ENCODE measurements at regions not wholly inside any gene's neighbourhood (a gene's known extent, or its start where the extent isn't known, plus 50 kb on each side); places are given as distances from the start of the nearest gene placed in this dataset.

DNA sequence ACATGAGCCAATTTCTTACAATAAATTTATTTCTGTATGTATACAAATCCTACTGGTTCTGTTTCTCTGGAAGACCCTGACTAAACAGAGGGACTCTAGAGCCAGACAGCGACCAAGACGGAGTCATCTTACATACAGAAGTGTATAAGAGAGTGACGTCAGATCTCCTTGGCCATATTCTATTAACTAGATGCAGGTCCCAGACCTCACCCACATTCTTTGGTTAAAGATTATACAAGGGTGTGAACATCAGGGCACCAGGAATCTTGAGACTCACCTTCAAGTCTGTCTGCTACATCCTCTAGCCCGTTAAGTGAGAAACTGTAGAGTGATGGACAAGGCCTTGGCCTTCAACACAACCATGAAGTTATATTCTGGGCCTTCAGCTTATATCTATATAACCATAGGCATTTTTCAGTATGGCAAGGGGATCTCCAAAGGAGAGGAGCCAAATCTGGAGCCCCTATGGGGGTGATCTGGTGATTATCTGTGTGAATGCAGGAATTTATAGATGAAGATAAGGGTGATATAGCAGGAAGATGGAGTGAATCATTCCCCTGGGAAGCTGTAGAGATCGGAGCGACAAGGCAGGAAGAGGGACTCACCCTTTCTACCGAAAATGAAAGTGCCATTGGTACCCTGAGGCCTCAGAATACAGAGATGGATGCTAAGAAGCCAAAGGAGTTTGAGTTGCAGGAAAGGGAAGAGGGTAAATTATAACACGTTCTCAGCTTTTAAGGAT is 83.9 kb downstream of the ADAMTS1 start:
- peaks cover 1% of the 10 kb centered on the region for H3K27me3 Mint-ChIP-seq (ENCODE audit: unreplicated experiment)
- H3K9me3 Mint-ChIP-seq (ENCODE audit: unreplicated experiment): no peaks in the 10 kb centered on the region
- no peak for DNase-seq
- H3K4me3 Mint-ChIP-seq (ENCODE audit: unreplicated experiment): no peak overlapping the region
- no peaks in the 10 kb centered on the region for H3K4me1 Mint-ChIP-seq (ENCODE audit: low read depth, unreplicated experiment)
- H3K36me3 Mint-ChIP-seq (ENCODE audit: unreplicated experiment): no peaks in the 10 kb centered on the region
- TF ChIP-seq, protein P1, sequence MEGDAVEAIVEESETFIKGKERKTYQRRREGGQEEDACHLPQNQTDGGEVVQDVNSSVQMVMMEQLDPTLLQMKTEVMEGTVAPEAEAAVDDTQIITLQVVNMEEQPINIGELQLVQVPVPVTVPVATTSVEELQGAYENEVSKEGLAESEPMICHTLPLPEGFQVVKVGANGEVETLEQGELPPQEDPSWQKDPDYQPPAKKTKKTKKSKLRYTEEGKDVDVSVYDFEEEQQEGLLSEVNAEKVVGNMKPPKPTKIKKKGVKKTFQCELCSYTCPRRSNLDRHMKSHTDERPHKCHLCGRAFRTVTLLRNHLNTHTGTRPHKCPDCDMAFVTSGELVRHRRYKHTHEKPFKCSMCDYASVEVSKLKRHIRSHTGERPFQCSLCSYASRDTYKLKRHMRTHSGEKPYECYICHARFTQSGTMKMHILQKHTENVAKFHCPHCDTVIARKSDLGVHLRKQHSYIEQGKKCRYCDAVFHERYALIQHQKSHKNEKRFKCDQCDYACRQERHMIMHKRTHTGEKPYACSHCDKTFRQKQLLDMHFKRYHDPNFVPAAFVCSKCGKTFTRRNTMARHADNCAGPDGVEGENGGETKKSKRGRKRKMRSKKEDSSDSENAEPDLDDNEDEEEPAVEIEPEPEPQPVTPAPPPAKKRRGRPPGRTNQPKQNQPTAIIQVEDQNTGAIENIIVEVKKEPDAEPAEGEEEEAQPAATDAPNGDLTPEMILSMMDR (IDR thresholded peaks at IDR 0.05; ENCODE audit: partially characterized antibody, unreplicated experiment): no peak
- no peak overlapping the region for H3K27ac Mint-ChIP-seq (ENCODE audit: unreplicated experiment)

DNA sequence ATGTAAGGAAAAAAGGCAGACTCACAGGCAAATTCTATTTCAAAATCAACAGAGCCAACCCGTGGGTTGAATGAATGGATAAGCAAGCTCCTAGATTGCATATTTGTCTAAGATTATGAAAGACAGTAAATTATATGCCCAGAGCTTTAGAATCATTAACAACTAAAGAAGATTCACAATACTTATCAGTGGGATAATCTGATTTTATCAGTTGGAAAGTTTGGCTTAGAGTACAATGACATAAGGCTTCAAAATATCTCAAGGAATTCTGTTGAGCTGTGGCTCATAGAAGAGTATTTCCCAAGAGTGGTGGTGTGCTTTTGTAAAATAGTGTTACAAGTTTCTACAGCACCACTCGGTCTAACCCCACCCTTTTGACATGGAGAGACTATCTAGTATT is 85.5 kb downstream of the ADAMTS1 start:
- Mint-ChIP-seq H3K9me3 (ENCODE audit: unreplicated experiment) (no peaks in the 10 kb centered on the region), H3K27ac (ENCODE audit: unreplicated experiment) (no peak overlapping the region), H3K4me3 (ENCODE audit: unreplicated experiment) (no peak overlapping the region), H3K36me3 (ENCODE audit: unreplicated experiment) (no peaks in the 10 kb centered on the region), H3K4me1 (ENCODE audit: low read depth, unreplicated experiment) (peaks cover 2% of the 10 kb centered on the region), H3K27me3 (ENCODE audit: unreplicated experiment) (peaks cover 1% of the 10 kb centered on the region)
- DNase-seq: no peak
- TF ChIP-seq, protein P1 (IDR thresholded peaks at IDR 0.05; ENCODE audit: partially characterized antibody, unreplicated experiment): no peak

DNA sequence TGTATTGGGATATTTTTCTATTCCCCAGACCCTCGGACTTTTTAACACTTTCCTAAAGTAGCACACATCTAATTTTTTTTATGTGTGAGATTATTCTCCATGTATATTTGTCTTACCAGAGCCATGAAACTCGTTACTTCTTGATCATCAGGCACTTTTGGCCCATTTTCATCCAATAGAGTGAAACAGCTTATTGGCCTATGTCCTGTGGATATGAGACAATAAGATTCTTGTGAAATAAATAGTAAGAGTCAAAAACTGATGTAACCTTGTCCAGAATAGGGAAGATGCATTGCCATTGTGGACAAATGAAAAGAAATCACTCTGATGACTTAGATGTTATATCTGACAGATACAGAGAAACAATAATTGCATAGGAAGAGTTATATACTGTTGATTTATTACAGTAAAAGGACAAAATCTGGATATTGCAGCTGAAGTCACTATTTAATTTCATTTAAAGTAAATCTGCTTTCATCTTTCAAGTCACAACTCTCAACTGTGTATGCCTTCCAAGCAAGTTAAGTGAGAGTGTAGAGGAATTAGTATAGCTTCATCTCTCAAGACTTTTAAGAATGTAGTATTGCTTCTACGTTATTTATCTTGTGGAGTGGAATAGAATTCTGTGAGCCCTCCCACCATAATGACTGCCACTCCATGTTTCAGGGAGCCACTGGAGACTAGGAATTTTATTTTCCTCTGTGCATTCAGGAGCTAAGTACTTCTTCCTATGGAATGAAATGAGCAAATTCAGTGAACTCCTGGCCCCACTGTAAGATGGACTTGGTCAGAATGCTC is 86.9 kb downstream of the ADAMTS1 start:
- DNase-seq: no peak
- Mint-ChIP-seq H3K36me3 (ENCODE audit: unreplicated experiment) (no peaks in the 10 kb centered on the region), H3K4me3 (ENCODE audit: unreplicated experiment) (no peak overlapping the region), H3K4me1 (ENCODE audit: low read depth, unreplicated experiment) (peaks cover 2% of the 10 kb centered on the region), H3K27me3 (ENCODE audit: unreplicated experiment) (no peaks in the 10 kb centered on the region), H3K27ac (ENCODE audit: unreplicated experiment) (no peak overlapping the region), H3K9me3 (ENCODE audit: unreplicated experiment) (no peaks in the 10 kb centered on the region)
- TF ChIP-seq, protein P1 (IDR thresholded peaks at IDR 0.05; ENCODE audit: partially characterized antibody, unreplicated experiment): no peak

DNA sequence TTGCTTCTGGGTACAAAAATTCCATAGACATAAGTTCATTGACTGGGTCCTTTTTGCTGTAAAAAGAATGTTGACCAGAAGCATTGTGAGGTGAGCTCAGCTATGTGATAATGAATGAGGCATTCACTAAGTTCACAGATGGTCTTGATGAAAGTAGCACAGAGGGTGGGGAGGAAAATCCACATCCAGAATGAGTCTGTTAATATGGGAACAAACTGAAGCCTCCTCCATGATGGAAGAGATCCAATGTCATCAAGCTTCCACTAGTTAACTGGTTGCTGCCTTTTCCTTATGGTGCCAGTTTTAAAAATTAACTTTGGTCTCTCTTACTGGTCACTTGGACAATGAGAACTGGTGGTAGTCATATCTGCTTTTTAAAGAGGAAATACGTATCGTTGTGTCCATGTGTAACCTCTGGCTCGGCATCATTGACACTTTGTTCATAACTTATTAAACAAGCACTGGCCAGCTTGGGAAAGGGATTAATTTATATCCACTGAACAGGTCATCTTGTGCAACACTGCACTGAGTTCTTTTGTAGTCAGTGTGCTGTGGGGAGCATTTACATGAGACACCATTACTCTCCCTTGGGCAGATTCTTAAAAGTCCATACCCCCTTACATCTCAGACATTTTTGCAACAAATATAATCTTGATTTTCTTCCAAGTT is 88.6 kb downstream of the ADAMTS1 start:
- Mint-ChIP-seq H3K27ac (ENCODE audit: unreplicated experiment) (no peak overlapping the region), H3K27me3 (ENCODE audit: unreplicated experiment) (no peaks in the 10 kb centered on the region), H3K9me3 (ENCODE audit: unreplicated experiment) (no peaks in the 10 kb centered on the region), H3K4me1 (ENCODE audit: low read depth, unreplicated experiment) (peaks cover 2% of the 10 kb centered on the region), H3K4me3 (ENCODE audit: unreplicated experiment) (no peak overlapping the region), H3K36me3 (ENCODE audit: unreplicated experiment) (no peaks in the 10 kb centered on the region)
- DNase-seq: no peak
- TF ChIP-seq, protein P1 (IDR thresholded peaks at IDR 0.05; ENCODE audit: partially characterized antibody, unreplicated experiment): no peak
